HG02870 (cell line): ENCODE measurements at regions not wholly inside any gene's neighbourhood (a gene's known extent, or its start where the extent isn't known, plus 50 kb on each side); places are given as distances from the start of the nearest gene placed in this dataset.

Source experiments
- ATAC-seq: cut with Tn5 transposase; IDR thresholded peaks from one replicate; pipeline ENCODE4 v1.9.1; 2021; ENCODE audit warnings: mild to moderate bottlenecking, moderate library complexity; ENCODE audit not compliant: unreplicated experiment

- peak; percentile 76 for ATAC-seq
These were observed 108.2 kb upstream of the CXCR4 start for GRCh38 chr2:136225950-136226835.

DNA sequence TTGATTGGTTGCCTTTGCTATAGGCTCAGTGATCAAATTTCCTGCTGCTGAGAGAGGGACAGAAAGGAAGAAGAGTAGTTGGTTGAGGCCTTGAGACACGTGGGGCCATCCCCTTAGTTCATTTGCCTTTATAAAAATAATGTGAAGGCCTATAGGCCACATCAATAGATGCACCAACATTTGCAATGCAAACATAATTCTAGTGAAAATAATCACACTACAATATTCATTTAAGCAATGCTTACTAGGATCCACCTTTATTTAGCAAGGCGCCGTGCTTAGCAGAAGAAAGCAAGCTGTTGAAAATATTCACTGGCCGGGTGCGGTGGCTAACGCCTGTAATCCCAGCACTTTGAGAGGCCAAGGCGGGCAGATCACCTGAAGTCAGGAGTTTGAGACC, 105.3 kb upstream of the CXCR4 start:
- ATAC-seq, result no peak

GRCh38 chr2:136222862-136223261, 104.9 kb upstream of the CXCR4 start:
- no peak for ATAC-seq

- ATAC-seq, result no peak
These were observed 103.1 kb upstream of the CXCR4 start for GRCh38 chr2:136221026-136221425.

DNA sequence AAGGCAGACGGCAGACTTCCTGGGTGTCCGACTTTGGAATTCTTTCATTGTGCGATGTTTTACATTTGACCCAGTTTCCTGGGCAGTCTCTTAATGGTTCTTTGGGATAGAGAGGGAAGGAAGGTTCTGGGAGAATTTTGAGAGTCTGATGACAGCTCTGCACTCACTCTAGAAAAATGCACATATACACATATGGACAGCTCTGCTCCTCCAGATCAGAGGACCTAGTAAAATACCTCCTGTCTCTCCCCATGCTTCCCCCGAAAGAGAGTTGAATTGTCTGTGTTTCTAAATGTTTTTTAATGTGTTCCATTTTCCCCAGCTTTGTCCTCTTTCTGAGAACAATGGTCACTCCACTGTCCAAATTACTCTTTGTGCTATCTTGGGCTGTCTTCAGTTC, 102.0 kb upstream of the CXCR4 start:
- ATAC-seq, result no peak

GRCh38 chr2:136219341-136219740, 101.4 kb upstream of the CXCR4 start:
- no peak for ATAC-seq

- no peak for ATAC-seq
These were observed 100.0 kb upstream of the CXCR4 start for GRCh38 chr2:136217996-136218395.

GRCh38 chr2:136215908-136216472, 98.0 kb upstream of the CXCR4 start:
- ATAC-seq, result no peak

- ATAC-seq, result no peak
These were observed 97.5 kb upstream of the CXCR4 start for GRCh38 chr2:136215449-136215848.

DNA sequence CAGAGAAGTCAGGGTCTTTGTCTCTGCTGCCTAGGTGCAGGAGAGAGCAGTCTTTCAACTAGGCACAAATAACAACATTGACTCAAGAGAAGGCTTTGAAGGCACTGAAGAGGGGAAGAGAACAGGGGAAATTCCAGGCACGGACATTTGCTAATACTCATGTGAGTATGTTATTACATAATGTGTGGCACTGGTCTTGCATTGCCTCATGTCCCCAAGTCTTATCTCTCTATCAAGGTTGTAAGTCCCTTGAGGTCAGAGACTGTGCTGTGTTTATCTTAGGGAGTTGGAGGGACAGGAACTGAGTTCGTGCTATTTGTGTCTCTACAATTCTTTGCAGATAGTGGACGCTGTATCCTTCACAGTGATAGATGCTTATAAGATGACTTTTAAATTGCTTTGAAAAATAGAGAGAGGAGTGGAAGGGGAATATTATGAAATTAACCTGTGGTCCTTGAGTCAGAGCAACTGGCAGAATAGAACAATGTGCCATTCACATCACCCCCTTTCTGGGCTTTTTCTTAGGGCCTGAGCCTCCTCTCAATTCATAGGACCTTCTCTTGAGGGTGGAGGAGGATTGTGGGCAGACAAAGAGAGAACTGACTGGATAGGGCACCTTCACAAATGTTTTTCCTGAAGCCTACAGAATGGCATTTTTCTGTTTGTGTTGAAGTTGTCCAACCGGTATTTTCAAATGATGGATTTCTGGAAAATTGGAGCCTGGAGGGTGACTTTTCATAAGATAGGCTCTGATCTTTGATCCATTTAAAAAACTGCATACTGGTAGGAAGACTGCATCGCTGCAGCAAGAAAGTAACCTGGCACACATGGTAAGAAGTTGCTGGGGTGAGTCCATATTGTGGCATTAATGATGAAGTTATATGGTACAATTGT, 96.6 kb upstream of the CXCR4 start:
- ATAC-seq, result no peak

GRCh38 chr2:136213836-136214235, 95.9 kb upstream of the CXCR4 start:
- no peak for ATAC-seq

DNA sequence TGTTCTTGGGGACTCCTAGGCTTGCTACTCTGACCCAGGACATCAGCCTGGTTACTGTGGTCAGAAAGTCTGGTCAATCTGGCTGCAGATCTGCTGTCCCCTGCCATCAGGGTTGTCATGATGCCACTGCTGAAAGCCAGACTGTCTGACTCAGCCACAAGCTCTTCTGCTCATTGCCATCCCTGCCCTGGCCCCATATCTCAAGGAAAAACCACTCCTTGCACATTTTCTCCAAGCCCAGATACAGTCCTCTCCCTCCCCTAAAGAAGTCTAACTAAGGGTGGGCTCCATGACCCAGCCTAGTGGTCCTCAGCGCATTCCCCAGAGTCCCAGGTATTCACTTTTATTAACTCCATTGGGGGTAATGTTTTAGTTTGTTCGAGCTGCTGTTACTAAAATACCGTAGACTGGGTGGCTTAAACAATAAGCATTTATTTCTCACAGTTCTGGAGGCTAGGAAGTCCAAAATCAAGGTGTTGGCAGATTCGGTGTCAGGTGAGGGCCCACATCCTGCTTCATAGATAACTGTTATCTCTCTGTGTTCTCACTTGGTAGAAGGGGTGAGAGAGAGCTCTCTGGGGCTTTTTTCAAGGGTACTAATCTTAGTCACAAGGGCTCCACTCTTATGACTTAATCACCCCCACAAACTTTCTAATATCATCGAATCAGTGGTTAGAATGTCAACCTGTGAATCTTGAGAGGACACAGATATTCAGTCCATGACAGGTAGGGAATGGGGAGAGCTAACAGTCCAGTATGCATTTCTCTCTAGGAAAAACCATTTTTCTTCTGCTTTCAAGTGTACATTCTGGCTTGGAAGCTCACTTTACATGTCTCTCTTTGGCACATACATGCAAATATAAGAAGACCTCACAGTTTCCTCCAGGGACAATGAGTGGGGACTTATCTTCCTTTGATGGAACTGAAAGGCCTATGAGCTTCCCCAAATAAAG, 94.8 kb upstream of the CXCR4 start:
- ATAC-seq, result peak; percentile 65

DNA sequence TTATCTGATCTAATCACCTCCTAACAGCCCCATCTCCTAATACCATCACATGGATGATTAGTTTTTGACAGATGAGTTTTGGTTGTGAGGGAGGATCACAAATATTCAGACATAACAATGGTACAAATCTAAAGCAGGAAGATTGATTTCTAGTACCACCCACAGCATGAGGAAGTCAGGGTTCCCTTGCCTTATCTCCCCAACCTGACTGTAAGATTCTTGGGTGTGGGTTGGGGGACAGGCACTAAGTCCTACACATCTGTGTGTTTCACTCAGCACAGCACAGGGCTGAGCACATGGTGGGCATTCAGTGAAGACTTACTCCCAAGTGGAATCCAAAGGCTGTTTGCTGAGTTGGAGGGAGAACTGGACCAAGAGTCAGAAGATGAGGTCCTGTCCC, 93.8 kb upstream of the CXCR4 start:
- no peak for ATAC-seq

DNA sequence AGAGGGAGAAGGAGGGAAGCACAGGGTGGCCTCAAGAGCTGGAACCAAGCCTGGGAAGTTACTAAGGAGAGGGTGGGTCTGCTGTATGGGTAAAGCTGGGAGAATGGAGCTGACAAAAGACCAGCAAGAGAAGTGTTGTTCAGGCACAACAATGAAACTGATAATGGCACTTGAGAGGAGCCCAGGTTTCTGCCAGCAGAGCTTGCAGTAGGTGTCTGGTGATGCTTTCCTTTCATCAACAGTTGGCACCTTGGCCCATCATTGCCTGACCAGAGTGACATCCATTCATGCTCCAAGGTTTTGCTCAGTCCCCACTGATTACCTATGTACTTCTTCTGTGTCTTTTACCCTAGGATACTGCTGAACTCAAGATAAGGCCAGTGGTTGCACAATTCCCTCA, 92.9 kb upstream of the CXCR4 start:
- ATAC-seq, result no peak

DNA sequence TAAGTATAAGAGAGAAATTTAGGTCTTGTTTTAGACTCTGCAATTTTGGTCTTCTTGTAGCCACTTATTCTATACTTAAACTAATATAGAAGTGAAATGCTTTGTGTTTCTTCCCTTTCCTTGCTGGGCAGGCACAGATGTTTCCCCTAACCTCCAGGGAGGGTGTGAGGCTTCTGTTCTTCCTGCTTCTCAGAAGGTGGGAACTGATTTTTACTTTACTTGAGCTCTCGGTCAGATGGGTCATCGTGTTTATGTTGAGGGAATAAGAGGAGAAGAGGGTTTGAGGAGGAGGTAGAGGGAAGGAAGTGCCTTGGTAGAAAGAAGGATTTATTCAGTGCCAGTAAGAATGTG, 92.5 kb upstream of the CXCR4 start:
- ATAC-seq, result no peak

DNA sequence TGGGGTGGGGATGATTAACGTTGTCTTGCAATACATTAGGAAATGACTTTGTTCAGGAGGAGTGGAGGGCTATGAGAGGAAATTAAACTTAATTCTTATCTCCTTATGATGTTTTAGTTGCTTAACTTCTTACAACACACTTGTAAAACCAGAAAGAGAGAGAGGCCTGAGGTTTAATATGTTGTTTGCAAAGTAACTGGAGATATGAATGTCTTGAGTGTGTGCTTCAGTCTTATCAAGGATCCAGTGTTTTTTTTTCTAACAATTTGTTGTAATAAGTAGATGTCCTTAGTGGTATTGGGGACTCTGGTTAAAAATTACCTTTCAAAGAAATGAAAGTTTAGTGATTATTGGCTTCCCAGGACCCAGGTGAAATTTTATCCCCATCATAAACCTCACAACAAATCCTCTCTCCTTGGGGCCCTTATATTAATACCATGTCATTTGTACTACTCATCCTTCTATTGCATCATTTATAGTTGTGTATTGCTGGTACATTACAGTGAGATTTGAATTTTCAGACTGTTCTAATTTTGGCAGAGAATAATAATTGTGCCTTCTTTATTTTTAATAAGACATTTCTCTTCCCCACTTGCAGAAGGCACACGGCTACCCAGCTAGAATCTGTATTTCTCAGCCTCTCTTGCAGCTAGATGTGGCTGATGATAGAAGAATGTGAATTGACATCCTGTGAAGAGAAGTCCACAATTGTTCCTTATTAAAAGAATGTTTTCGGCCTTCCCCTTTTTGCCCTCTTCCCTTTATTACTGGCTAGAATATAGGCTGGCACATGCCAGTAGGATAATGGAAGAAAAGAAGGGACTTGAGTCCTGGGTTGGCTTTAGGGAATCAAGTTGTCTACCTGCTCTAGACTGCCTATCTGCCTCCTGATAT, 91.9 kb upstream of the CXCR4 start:
- no peak for ATAC-seq

GRCh38 chr2:136208682-136209420, 90.9 kb upstream of the CXCR4 start:
- ATAC-seq, result no peak

DNA sequence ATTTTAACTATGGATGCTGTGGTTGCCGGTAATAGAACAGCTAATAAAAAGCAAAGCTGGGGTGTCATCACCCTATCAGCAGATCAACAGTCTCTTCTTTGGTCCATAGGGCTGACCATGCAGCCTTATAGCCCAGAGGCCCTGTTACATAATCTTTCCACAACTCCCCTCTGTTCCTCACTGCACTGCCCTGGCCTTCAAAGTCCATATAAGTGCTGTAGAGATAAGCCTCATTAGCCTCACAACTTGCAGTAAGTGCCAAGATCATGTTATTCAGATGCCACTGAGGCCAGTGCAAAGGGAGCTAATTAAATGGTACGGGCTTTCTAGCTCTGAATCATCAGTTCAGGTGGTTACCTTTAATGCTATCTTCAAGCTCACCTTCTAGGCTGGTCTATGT, 89.7 kb upstream of the CXCR4 start:
- ATAC-seq, result no peak
